ENCODE measurements at regions not wholly inside any gene's neighbourhood (a gene's known extent, or its start where the extent isn't known, plus 50 kb on each side); places are given as distances from the start of the nearest gene placed in this dataset.
"Not testable (repeated sequence)": the region's sequence is repeated elsewhere in the genome, so short reads cannot be mapped to it uniquely, and the experiment has no call there.

GRCh38 chr3:158936530-158937113 is 134.8 kb downstream of the MFSD1 start:
- no peak overlapping the region for H3K4me3 Mint-ChIP-seq
- H3K27ac Mint-ChIP-seq: no peak overlapping the region
- DNase-seq (no peak), ATAC-seq (no peak)
- H3K27me3 Mint-ChIP-seq: peaks cover 4% of the 10 kb centered on the region
- no peaks in the 10 kb centered on the region for H3K36me3 Mint-ChIP-seq (ENCODE audit: low read depth)
- H3K9me3 Mint-ChIP-seq: peaks cover 33% of the 10 kb centered on the region
- H3K4me1 Mint-ChIP-seq: no peaks in the 10 kb centered on the region

GRCh38 chr3:158950178-158950901 is 148.5 kb downstream of the MFSD1 start:
- Mint-ChIP-seq H3K36me3 (ENCODE audit: low read depth) (no peaks in the 10 kb centered on the region), H3K27ac (no peak overlapping the region), H3K27me3 (peaks cover 3% of the 10 kb centered on the region), H3K4me1 (no peaks in the 10 kb centered on the region), H3K4me3 (no peak overlapping the region), H3K9me3 (no peaks in the 10 kb centered on the region)
- ATAC-seq (no peak), DNase-seq (no peak)

- no peaks in the 10 kb centered on the region for H3K9me3 Mint-ChIP-seq
- DNase-seq (no peak), ATAC-seq (no peak)
- no peaks in the 10 kb centered on the region for H3K4me1 Mint-ChIP-seq
- no peak overlapping the region for H3K4me3 Mint-ChIP-seq
- H3K27ac Mint-ChIP-seq: no peak overlapping the region
- H3K36me3 Mint-ChIP-seq (ENCODE audit: low read depth): peaks cover 2% of the 10 kb centered on the region
- no peaks in the 10 kb centered on the region for H3K27me3 Mint-ChIP-seq
These were observed 151.3 kb downstream of the MFSD1 start for GRCh38 chr3:158953131-158953530.

GRCh38 chr3:158954420-158954819 is 152.6 kb downstream of the MFSD1 start:
- Mint-ChIP-seq H3K4me1 (no peaks in the 10 kb centered on the region), H3K36me3 (ENCODE audit: low read depth) (peaks cover 2% of the 10 kb centered on the region), H3K4me3 (no peak overlapping the region), H3K9me3 (no peaks in the 10 kb centered on the region), H3K27ac (no peak overlapping the region), H3K27me3 (no peaks in the 10 kb centered on the region)
- ATAC-seq: no peak
- no peak for DNase-seq

GRCh38 chr3:158957777-158958176 is 155.9 kb downstream of the MFSD1 start:
- not testable (repeated sequence) for DNase-seq; H3K27ac Mint-ChIP-seq; ATAC-seq; H3K4me3 Mint-ChIP-seq; H3K4me1 Mint-ChIP-seq; H3K9me3 Mint-ChIP-seq; H3K27me3 Mint-ChIP-seq; H3K36me3 Mint-ChIP-seq (ENCODE audit: low read depth)

GRCh38 chr3:158958873-158959272 is 157.0 kb downstream of the MFSD1 start:
- ATAC-seq: no peak
- Mint-ChIP-seq H3K27me3 (no peaks in the 10 kb centered on the region), H3K27ac (no peak overlapping the region), H3K36me3 (ENCODE audit: low read depth) (peaks cover 2% of the 10 kb centered on the region), H3K4me1 (no peaks in the 10 kb centered on the region), H3K9me3 (no peaks in the 10 kb centered on the region), H3K4me3 (no peak overlapping the region)
- no peak for DNase-seq

GRCh38 chr3:158961471-158961870 is 159.6 kb downstream of the MFSD1 start:
- no peak overlapping the region for H3K4me3 Mint-ChIP-seq
- peaks cover 2% of the 10 kb centered on the region for H3K27me3 Mint-ChIP-seq
- peaks cover 2% of the 10 kb centered on the region for H3K36me3 Mint-ChIP-seq (ENCODE audit: low read depth)
- no peaks in the 10 kb centered on the region for H3K9me3 Mint-ChIP-seq
- no peak for ATAC-seq
- no peaks in the 10 kb centered on the region for H3K4me1 Mint-ChIP-seq
- H3K27ac Mint-ChIP-seq: no peak overlapping the region
- DNase-seq: no peak

GRCh38 chr3:158961911-158962310 is 160.1 kb downstream of the MFSD1 start:
- no peak for DNase-seq
- ATAC-seq: no peak
- H3K9me3 Mint-ChIP-seq: no peaks in the 10 kb centered on the region
- peaks cover 2% of the 10 kb centered on the region for H3K27me3 Mint-ChIP-seq
- no peaks in the 10 kb centered on the region for H3K4me1 Mint-ChIP-seq
- H3K36me3 Mint-ChIP-seq (ENCODE audit: low read depth): peaks cover 2% of the 10 kb centered on the region
- no peak overlapping the region for H3K4me3 Mint-ChIP-seq
- no peak overlapping the region for H3K27ac Mint-ChIP-seq

- Mint-ChIP-seq H3K36me3 (ENCODE audit: low read depth) (no peaks in the 10 kb centered on the region), H3K27me3 (peaks cover 2% of the 10 kb centered on the region), H3K27ac (no peak overlapping the region), H3K4me1 (no peaks in the 10 kb centered on the region), H3K9me3 (peaks cover 6% of the 10 kb centered on the region), H3K4me3 (no peak overlapping the region)
- DNase-seq: no peak
- ATAC-seq: no peak
These were observed 168.2 kb downstream of the MFSD1 start for GRCh38 chr3:158970006-158970405.

- Mint-ChIP-seq H3K4me1 (no peaks in the 10 kb centered on the region), H3K4me3 (no peak overlapping the region), H3K36me3 (ENCODE audit: low read depth) (no peaks in the 10 kb centered on the region), H3K9me3 (peaks cover 6% of the 10 kb centered on the region), H3K27ac (no peak overlapping the region), H3K27me3 (no peaks in the 10 kb centered on the region)
- DNase-seq: no peak
- ATAC-seq: no peak
These were observed 173.1 kb downstream of the MFSD1 start for GRCh38 chr3:158974904-158975303.

GRCh38 chr3:158976966-158977365 is 175.1 kb downstream of the MFSD1 start:
- Mint-ChIP-seq H3K27me3 (no peaks in the 10 kb centered on the region), H3K36me3 (ENCODE audit: low read depth) (no peaks in the 10 kb centered on the region), H3K27ac (no peak overlapping the region), H3K4me3 (no peak overlapping the region), H3K9me3 (peaks cover 6% of the 10 kb centered on the region), H3K4me1 (no peaks in the 10 kb centered on the region)
- no peak for ATAC-seq
- DNase-seq: no peak

- Mint-ChIP-seq H3K27ac (no peak overlapping the region), H3K4me3 (no peak overlapping the region), H3K4me1 (no peaks in the 10 kb centered on the region), H3K27me3 (no peaks in the 10 kb centered on the region), H3K9me3 (peaks cover 6% of the 10 kb centered on the region), H3K36me3 (ENCODE audit: low read depth) (no peaks in the 10 kb centered on the region)
- ATAC-seq (no peak), DNase-seq (no peak)
These were observed 175.6 kb downstream of the MFSD1 start for GRCh38 chr3:158977497-158977896.

- DNase-seq (no peak), ATAC-seq (no peak)
- Mint-ChIP-seq H3K9me3 (peaks cover 3% of the 10 kb centered on the region), H3K36me3 (ENCODE audit: low read depth) (no peaks in the 10 kb centered on the region), H3K4me3 (no peak overlapping the region), H3K27ac (no peak overlapping the region), H3K27me3 (no peaks in the 10 kb centered on the region), H3K4me1 (no peaks in the 10 kb centered on the region)
These were observed 181.6 kb downstream of the MFSD1 start for GRCh38 chr3:158983216-158984099.

- DNase-seq: no peak
- no peaks in the 10 kb centered on the region for H3K4me1 Mint-ChIP-seq
- no peak overlapping the region for H3K27ac Mint-ChIP-seq
- no peak for ATAC-seq
- H3K27me3 Mint-ChIP-seq: no peaks in the 10 kb centered on the region
- no peaks in the 10 kb centered on the region for H3K36me3 Mint-ChIP-seq (ENCODE audit: low read depth)
- no peak overlapping the region for H3K4me3 Mint-ChIP-seq
- H3K9me3 Mint-ChIP-seq: peaks cover 7% of the 10 kb centered on the region
These were observed 189.4 kb downstream of the MFSD1 start for GRCh38 chr3:158991146-158991705.

GRCh38 chr3:158992463-158992862 is 190.6 kb downstream of the MFSD1 start:
- ATAC-seq (no peak), DNase-seq (no peak)
- H3K27ac Mint-ChIP-seq: no peak overlapping the region
- no peaks in the 10 kb centered on the region for H3K4me1 Mint-ChIP-seq
- H3K9me3 Mint-ChIP-seq: peaks cover 7% of the 10 kb centered on the region
- H3K27me3 Mint-ChIP-seq: no peaks in the 10 kb centered on the region
- no peak overlapping the region for H3K4me3 Mint-ChIP-seq
- no peaks in the 10 kb centered on the region for H3K36me3 Mint-ChIP-seq (ENCODE audit: low read depth)

Data from activated naive CD8-positive, alpha-beta T cell treated with anti-CD3 and anti-CD28 coated beads, Interleukin-2, amount 50 U/mL, for 24 hours (primary cell).